Liver (tissue), 8 donors: ENCODE measurements at regions not wholly inside any gene's neighbourhood (a gene's known extent, or its start where the extent isn't known, plus 50 kb on each side); places are given as distances from the start of the nearest gene placed in this dataset.

Source experiments
- DNase-seq: peaks from one replicate; pipeline ENCODE4 v3.0.0-alpha.2; 2017; ENCODE audit warnings: low spot score
- H3K27ac ChIP-seq, 2 donors: one replicate each; pipeline ENCODE4 v1.7.0; 2013; ENCODE audit warnings: inconsistent platforms in 2 of 2, low read length in 2 of 2, control low read depth in 1 of 2, low read depth in 1 of 2, mild to moderate bottlenecking in 1 of 2
- H3K27me3 ChIP-seq, 4 donors: one replicate each; pipeline versions ENCODE4 v1.6.1 to v1.7.0; 2013; ENCODE audit warnings: low read length in 3 of 4, inconsistent platforms in 1 of 4, mild to moderate bottlenecking in 1 of 4, moderate library complexity in 1 of 4; ENCODE audit not compliant: control insufficient read depth in 4 of 4, insufficient read depth in 4 of 4
- H3K36me3 ChIP-seq, 4 donors: one replicate each; pipeline versions ENCODE4 v1.6.1 to v1.7.0; 2013; ENCODE audit warnings: low read length in 3 of 4, mild to moderate bottlenecking in 3 of 4, low read depth in 1 of 4, moderate library complexity in 1 of 4; ENCODE audit not compliant: control insufficient read depth in 4 of 4, insufficient read depth in 3 of 4
- H3K4me1 ChIP-seq, 4 donors: one replicate each; pipeline versions ENCODE4 v1.6.1 to v1.7.0; 2013; ENCODE audit warnings: low read length in 3 of 4, mild to moderate bottlenecking in 3 of 4, moderate library complexity in 1 of 4; ENCODE audit not compliant: control insufficient read depth in 4 of 4, insufficient read depth in 4 of 4
- H3K4me3 ChIP-seq, 3 donors: one replicate each; pipeline versions ENCODE4 v1.6.1 to v1.7.0; 2013; ENCODE audit warnings: low read length in 3 of 3, control low read depth in 1 of 3, low read depth in 1 of 3, mild to moderate bottlenecking in 1 of 3
- H3K9ac ChIP-seq, 2 donors: one replicate each; pipeline ENCODE4 v1.7.0; 2013; ENCODE audit warnings: low read length in 2 of 2, mild to moderate bottlenecking in 2 of 2, moderate library complexity in 2 of 2, control low read depth in 1 of 2, low read depth in 1 of 2
- H3K9me3 ChIP-seq, 4 donors: one replicate each; pipeline versions ENCODE4 v1.6.1 to v1.7.0; 2013; ENCODE audit warnings: low read length in 3 of 4; ENCODE audit not compliant: control insufficient read depth in 4 of 4
- EGR1 ChIP-seq, 2 donors: IDR thresholded peaks; 2 replicates each; pipeline ENCODE4 v1.6.1; 2016 to 2018; ENCODE audit warnings: antibody characterized with exemption in 2 of 2, low read depth in 2 of 2
- FOXA1 ChIP-seq: IDR thresholded peaks from 2 replicates; pipeline ENCODE4 v1.6.1; 2016; ENCODE audit warnings: antibody characterized with exemption
- GABPA ChIP-seq, 2 donors: IDR thresholded peaks in 1 of 2; conservative IDR thresholded peaks in 1 of 2; 2 replicates each; pipeline ENCODE4 v1.6.1; 2016; ENCODE audit warnings: antibody characterized with exemption in 2 of 2, mild to moderate bottlenecking in 1 of 2, moderate library complexity in 1 of 2
- HNF4A ChIP-seq, 2 donors: conservative IDR thresholded peaks; 2 replicates each; pipeline ENCODE4 v1.6.1; 2016; ENCODE audit warnings: antibody characterized with exemption in 2 of 2, mild to moderate bottlenecking in 2 of 2
- HNF4G ChIP-seq: IDR thresholded peaks from 2 replicates; pipeline ENCODE4 v1.6.1; 2016; ENCODE audit warnings: antibody characterized with exemption
- JUND ChIP-seq, 2 donors: IDR thresholded peaks; 2 replicates each; pipeline ENCODE4 v1.6.1; 2016; ENCODE audit warnings: antibody characterized with exemption in 2 of 2
- MAX ChIP-seq: IDR thresholded peaks from 2 replicates; pipeline ENCODE4 v1.6.1; 2016; ENCODE audit warnings: antibody characterized with exemption
- NR2F2 ChIP-seq: IDR thresholded peaks from 2 replicates; pipeline ENCODE4 v1.6.1; 2016; ENCODE audit warnings: antibody characterized with exemption
- REST ChIP-seq: IDR thresholded peaks from 2 replicates; pipeline ENCODE4 v1.6.1; 2016; ENCODE audit warnings: antibody characterized with exemption, mild to moderate bottlenecking
- RXRA ChIP-seq, 2 donors: IDR thresholded peaks; 2 replicates each; pipeline ENCODE4 v1.6.1; 2017 to 2018; ENCODE audit warnings: antibody characterized with exemption in 2 of 2, mild to moderate bottlenecking in 1 of 2
- SP1 ChIP-seq: IDR thresholded peaks from 2 replicates; pipeline ENCODE4 v1.6.1; 2018; ENCODE audit warnings: antibody characterized with exemption, mild to moderate bottlenecking
- TAF1 ChIP-seq: conservative IDR thresholded peaks from 2 replicates; pipeline ENCODE4 v1.6.1; 2016; ENCODE audit warnings: antibody characterized with exemption, mild to moderate bottlenecking
- YY1 ChIP-seq: IDR thresholded peaks from 2 replicates; pipeline ENCODE4 v1.6.1; 2016; ENCODE audit warnings: antibody characterized with exemption, mild to moderate bottlenecking
- ZBTB33 ChIP-seq: IDR thresholded peaks from 2 replicates; pipeline ENCODE4 v1.6.1; 2016; ENCODE audit warnings: antibody characterized with exemption
- WGBS: extraction: QIAGEN DNeasy Blood & Tissue Kit; methylation state at CpG from one replicate; pipeline ENCODE4 v1.1.7; 2013; 5-methylcytosine and 5-hydroxymethylcytosine counted together
- TF ChIP-seq, protein P1 (sequence below): fragments of 150-350 bp; IDR thresholded peaks from 2 replicates; pipeline ENCODE4 v1.5.1; 2017; ENCODE audit warnings: improper control_type of control experiment, low read depth, low read length; ENCODE audit not compliant: missing input control
- TF ChIP-seq, protein P2 (sequence below): IDR thresholded peaks from 2 replicates; pipeline ENCODE4 v1.6.1; 2016; ENCODE audit warnings: antibody characterized with exemption
- donor health status: healthy.
- donor health status: healthy.
- donor health status: healthy.
- donor health status: healthy.
- donor health status: healthy.

GRCh38 chr12:24127919-24128721, 178.7 kb upstream of the SOX5 start:
- Histone ChIP-seq H3K4me3 (no peak overlapping the region), H3K27me3 (no peaks in the 10 kb centered on the region), H3K4me1 (no peaks in the 10 kb centered on the region), H3K9me3 (no peaks in the 10 kb centered on the region), H3K9ac (no peak overlapping the region), H3K36me3 (no peaks in the 10 kb centered on the region), H3K27ac (no peak overlapping the region)
- DNase-seq = no peak
- TF ChIP-seq SP1 = no peak
- no peak for TF ChIP-seq MAX
- TF ChIP-seq ZBTB33 = no peak
- TF ChIP-seq REST = no peak
- TF ChIP-seq HNF4A (conservative IDR thresholded peaks at IDR 0.05) = no peak
- TF ChIP-seq EGR1 (IDR thresholded peaks at IDR 0.05; ENCODE audit: low read depth in 2 of 2) = no peak
- no peak for TF ChIP-seq NR2F2
- TF ChIP-seq GABPA (IDR thresholded peaks at IDR 0.05 in 1 of 2, conservative IDR thresholded peaks at IDR 0.05 in 1 of 2) = no peak
- no peak for TF ChIP-seq RXRA (IDR thresholded peaks at IDR 0.05)
- no peak for TF ChIP-seq JUND (IDR thresholded peaks at IDR 0.05)
- TF ChIP-seq, protein P1, sequence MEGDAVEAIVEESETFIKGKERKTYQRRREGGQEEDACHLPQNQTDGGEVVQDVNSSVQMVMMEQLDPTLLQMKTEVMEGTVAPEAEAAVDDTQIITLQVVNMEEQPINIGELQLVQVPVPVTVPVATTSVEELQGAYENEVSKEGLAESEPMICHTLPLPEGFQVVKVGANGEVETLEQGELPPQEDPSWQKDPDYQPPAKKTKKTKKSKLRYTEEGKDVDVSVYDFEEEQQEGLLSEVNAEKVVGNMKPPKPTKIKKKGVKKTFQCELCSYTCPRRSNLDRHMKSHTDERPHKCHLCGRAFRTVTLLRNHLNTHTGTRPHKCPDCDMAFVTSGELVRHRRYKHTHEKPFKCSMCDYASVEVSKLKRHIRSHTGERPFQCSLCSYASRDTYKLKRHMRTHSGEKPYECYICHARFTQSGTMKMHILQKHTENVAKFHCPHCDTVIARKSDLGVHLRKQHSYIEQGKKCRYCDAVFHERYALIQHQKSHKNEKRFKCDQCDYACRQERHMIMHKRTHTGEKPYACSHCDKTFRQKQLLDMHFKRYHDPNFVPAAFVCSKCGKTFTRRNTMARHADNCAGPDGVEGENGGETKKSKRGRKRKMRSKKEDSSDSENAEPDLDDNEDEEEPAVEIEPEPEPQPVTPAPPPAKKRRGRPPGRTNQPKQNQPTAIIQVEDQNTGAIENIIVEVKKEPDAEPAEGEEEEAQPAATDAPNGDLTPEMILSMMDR = no peak
- TF ChIP-seq, protein P2, sequence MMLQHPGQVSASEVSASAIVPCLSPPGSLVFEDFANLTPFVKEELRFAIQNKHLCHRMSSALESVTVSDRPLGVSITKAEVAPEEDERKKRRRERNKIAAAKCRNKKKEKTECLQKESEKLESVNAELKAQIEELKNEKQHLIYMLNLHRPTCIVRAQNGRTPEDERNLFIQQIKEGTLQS = no peak
- 93% methylated on average over 9 of the region's 9 CpGs for WGBS

GRCh38 chr12:24125280-24125679, 175.8 kb upstream of the SOX5 start:
- no peak for DNase-seq
- H3K36me3 ChIP-seq = no peaks in the 10 kb centered on the region
- H3K9me3 ChIP-seq = no peaks in the 10 kb centered on the region
- H3K4me3 ChIP-seq = no peak overlapping the region
- no peaks in the 10 kb centered on the region for H3K4me1 ChIP-seq
- no peak overlapping the region for H3K27ac ChIP-seq
- TF ChIP-seq HNF4G = no peak
- TF ChIP-seq REST = no peak
- TF ChIP-seq FOXA1 = no peak
- TF ChIP-seq TAF1 = no peak
- no peak for TF ChIP-seq YY1
- TF ChIP-seq JUND (IDR thresholded peaks at IDR 0.05) = no peak
- TF ChIP-seq NR2F2 = no peak
- no peak for TF ChIP-seq RXRA (IDR thresholded peaks at IDR 0.05)
- TF ChIP-seq, protein P2 = no peak
- no peak for TF ChIP-seq GABPA (IDR thresholded peaks at IDR 0.05 in 1 of 2, conservative IDR thresholded peaks at IDR 0.05 in 1 of 2)
- H3K9ac ChIP-seq = no peak overlapping the region
- 95% methylated on average over 4 of the region's 4 CpGs for WGBS
- no peaks in the 10 kb centered on the region for H3K27me3 ChIP-seq
